LNCAP (cell line): ENCODE measurements at regions not wholly inside any gene's neighbourhood (a gene's known extent, or its start where the extent isn't known, plus 50 kb on each side); places are given as distances from the start of the nearest gene placed in this dataset.
A peak's percentile ranks its signal among the peaks of the same experiment; 100 is the strongest.

ENCODE experiments used
- TF ChIP-seq, protein P1 (sequence below): fragments of 450-650 bp; IDR thresholded peaks from 2 replicates; pipeline ENCODE4 v1.5.1; 2017; ENCODE audit warnings: mild to moderate bottlenecking

DNA sequence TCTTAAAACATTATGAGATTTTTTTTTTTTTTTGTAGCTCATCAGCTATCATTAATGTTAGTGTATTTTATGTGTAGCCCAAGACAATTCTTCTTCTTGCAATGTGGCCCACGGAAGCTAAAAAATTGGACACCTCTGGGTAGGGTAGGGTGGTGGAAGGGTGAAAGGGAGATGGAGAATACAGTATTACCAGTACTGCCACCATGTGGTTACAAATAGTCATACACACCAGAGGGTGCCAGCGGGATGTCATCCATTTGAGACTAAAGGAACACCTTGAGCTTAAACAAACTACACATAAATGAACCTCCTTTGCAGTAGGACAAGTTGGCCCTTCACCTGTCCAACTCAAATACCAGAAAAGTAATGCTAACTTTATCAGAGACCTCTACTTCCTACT lies 601.9 kb downstream of the HTR1B start:
- TF ChIP-seq, protein P1, sequence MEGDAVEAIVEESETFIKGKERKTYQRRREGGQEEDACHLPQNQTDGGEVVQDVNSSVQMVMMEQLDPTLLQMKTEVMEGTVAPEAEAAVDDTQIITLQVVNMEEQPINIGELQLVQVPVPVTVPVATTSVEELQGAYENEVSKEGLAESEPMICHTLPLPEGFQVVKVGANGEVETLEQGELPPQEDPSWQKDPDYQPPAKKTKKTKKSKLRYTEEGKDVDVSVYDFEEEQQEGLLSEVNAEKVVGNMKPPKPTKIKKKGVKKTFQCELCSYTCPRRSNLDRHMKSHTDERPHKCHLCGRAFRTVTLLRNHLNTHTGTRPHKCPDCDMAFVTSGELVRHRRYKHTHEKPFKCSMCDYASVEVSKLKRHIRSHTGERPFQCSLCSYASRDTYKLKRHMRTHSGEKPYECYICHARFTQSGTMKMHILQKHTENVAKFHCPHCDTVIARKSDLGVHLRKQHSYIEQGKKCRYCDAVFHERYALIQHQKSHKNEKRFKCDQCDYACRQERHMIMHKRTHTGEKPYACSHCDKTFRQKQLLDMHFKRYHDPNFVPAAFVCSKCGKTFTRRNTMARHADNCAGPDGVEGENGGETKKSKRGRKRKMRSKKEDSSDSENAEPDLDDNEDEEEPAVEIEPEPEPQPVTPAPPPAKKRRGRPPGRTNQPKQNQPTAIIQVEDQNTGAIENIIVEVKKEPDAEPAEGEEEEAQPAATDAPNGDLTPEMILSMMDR = peak; percentile 33; the same call in 1 of the 2 replicates

DNA sequence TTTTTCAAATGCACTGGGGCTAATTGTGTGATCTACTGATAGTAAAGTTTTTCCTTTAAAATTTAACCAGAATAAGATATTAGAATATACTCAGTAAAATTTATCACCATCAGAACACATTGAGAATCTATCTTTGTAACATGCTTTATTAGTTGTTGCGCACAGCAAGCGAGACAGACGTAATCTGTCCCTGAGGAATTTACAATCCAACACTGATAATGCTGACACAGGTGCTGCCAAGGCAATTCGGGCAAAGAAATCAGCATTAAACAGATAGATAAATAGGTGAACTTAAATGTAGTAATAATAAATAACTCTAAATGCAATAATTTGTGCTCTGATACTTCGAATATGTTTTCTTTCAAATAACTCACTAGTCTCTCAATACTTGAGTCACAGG lies 607.2 kb downstream of the HTR1B start:
- TF ChIP-seq, protein P1 = no peak

DNA sequence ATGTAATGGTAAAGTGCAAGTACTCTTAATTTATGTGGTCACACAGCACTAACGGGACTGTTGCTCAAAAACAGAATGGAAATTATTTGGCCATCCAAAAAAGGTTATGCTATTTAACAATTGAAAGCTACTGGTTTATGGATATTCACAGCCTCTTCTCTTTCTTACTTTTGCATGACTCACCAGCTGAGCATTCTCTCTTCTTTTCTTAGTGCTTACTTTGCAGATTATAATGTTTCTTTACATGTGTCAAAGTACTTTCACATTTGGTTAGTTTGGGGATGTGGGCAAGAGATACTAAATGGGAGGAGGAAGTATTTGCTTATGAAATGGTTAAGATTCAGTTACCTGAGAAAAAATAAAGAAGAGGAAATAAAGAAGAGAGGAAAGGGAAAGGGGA lies 610.5 kb downstream of the HTR1B start:
- TF ChIP-seq, protein P1 = no peak

DNA sequence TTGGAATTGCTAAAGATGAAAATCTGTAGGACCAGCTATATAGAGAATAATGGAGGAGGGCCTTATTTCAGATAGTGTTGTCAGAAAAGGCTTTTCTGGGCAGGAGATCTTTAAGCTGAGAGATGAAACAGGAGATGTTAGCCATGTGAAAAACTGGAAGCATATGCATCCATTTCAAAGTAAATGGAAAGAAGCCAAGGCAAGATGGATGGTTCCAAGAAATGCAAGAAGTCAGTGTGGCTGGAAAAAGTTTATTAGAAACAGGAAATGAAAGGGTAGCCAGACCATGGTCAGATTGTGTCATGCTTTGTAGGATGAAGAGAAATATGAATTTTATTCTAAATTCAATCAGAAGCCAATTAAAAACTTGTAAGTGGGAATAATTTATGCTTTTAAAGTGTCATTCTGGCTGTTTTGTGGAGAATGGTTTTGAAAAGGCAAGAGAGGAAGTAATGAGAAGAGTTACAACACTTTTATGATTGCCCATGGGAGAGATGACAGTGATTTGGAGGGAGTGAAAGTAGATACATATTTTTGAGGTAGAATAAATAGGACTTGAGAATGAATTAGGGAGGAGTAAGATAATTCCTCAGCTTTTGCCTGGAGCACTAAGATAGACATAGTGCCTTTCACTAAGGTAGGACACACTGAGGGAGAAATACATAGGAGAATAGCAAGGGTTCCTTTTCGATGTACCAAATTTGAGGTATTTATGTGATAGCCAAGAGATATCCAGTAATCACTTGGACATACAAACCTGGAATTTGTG lies 620.1 kb downstream of the HTR1B start:
- TF ChIP-seq, protein P1 = no peak

DNA sequence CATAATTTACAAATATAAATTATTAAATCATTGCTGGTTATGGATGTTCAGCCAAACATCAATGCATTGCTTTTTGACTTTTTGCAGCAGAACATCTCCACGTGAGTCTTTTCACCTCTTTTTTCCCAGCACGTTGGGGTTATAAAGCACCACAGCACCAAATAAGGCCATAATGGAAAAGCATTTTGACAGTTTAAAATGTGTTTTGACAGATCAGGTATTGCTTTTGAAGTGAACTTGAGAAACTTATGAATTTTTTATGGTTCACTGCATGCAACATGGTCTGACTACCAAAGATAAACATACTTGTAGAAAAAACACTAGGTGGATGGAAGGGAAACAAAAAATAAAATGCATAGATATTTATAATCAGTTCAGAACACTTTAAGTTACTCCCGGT lies 622.4 kb downstream of the HTR1B start:
- TF ChIP-seq, protein P1 = no peak

DNA sequence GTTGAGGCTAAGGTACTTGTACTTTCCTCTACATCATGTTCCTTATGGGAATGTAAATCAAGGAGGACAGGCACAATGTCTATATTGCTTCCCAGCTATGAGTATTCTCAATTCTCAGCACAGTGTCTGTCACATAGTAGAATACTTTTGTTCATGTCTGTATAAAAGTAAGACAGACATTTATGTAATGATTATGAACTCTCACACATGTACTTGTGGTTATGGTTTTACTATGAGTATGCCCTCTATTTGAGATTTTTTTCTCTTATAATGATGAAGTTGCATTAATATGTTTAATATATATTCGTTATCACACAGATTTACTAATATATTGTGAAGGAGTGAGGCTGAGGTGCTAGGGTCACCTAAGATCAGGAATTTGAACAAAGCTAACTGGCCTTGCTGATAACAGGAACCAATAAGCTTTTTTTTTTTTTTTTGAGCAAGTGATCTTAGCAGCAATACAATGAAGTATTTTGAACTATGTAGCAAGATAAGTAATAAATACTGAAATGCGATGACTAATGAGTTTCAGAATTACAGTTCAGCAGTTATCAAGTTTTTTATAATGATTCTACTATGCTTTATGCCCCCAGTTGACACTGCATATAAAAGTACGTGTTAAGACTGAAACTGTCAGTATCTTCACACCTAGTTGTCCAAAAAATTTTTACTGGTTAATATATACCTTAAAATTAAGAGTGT lies 623.1 kb downstream of the HTR1B start:
- TF ChIP-seq, protein P1 = no peak

DNA sequence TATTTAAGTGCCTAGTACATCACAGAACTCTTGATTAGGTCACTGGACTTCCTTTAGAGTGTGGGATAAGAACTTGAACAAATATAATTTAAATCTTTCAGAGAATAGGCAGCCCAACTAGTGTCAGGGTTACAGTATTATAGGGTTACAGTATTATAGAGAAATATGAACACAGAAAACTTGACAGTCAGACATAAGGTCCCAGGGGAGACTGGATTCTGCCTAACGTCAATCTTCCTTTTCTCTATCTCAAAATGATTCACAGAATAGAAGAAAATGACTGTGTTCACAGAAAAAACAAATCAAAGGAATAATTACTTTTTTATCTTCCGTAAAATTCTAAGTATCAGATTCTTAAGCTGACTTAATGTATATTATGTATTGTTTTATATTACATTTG lies 623.8 kb downstream of the HTR1B start:
- TF ChIP-seq, protein P1 = no peak
